MM.1S (cell line): ENCODE measurements at regions not wholly inside any gene's neighbourhood (a gene's known extent, or its start where the extent isn't known, plus 50 kb on each side); places are given as distances from the start of the nearest gene placed in this dataset.

Experiments
- EZH2 ChIP-seq: fragments of 300-600 bp; sonication (generic); optimal IDR thresholded peaks from 2 replicates; pipeline ENCODE3; 2017; ENCODE audit warnings: low read depth, mild to moderate bottlenecking, antibody characterized with exemption, low read length, mixed read lengths
- TF ChIP-seq, protein P1 (sequence below): fragments of 300-600 bp; sonication (generic); IDR thresholded peaks from 2 replicates; pipeline ENCODE4 v1.5.1; 2016; ENCODE audit warnings: antibody characterized with exemption, low read length, mixed read lengths

DNA sequence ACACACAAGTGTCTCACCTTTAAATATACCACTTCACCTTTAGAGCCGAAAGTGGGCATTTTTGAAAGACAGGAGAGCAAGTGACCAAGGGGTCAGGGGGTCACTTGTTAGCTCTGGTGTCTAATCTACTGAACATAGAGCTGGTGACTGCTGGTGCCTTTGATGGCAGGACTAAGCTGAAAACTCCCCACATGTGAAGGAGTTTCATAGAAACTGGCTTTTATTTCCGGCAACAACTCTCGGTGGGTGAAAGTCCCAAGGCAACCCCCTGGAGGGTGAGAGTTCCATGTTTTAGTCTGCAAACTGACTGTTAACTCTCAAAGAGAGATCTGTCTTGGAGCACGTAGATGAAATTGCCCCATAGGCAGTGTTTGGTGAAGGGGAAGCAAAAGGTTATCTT lies 466.9 kb downstream of the DMRTA1 start:
- TF ChIP-seq, protein P1, sequence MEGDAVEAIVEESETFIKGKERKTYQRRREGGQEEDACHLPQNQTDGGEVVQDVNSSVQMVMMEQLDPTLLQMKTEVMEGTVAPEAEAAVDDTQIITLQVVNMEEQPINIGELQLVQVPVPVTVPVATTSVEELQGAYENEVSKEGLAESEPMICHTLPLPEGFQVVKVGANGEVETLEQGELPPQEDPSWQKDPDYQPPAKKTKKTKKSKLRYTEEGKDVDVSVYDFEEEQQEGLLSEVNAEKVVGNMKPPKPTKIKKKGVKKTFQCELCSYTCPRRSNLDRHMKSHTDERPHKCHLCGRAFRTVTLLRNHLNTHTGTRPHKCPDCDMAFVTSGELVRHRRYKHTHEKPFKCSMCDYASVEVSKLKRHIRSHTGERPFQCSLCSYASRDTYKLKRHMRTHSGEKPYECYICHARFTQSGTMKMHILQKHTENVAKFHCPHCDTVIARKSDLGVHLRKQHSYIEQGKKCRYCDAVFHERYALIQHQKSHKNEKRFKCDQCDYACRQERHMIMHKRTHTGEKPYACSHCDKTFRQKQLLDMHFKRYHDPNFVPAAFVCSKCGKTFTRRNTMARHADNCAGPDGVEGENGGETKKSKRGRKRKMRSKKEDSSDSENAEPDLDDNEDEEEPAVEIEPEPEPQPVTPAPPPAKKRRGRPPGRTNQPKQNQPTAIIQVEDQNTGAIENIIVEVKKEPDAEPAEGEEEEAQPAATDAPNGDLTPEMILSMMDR: no peak
- no peak for TF ChIP-seq EZH2
